Breast epithelium (tissue), 3 donors: ENCODE measurements at regions not wholly inside any gene's neighbourhood (a gene's known extent, or its start where the extent isn't known, plus 50 kb on each side); places are given as distances from the start of the nearest gene placed in this dataset.
"Not testable (repeated sequence)": the region's sequence is repeated elsewhere in the genome, so short reads cannot be mapped to it uniquely, and the experiment has no call there.

ENCODE experiments used
- POLR2A ChIP-seq: fragments of 450-650 bp; IDR thresholded peaks from one replicate; pipeline ENCODE4 v1.6.1; 2016; ENCODE audit warnings: antibody characterized with exemption, mild to moderate bottlenecking, moderate library complexity
- POLR2AphosphoS5 ChIP-seq, 3 donors: sonication (generic); formaldehyde crosslinking; IDR thresholded peaks; one replicate each; pipeline ENCODE4 v1.6.1; 2017; ENCODE audit warnings: antibody characterized with exemption in 3 of 3
- TF ChIP-seq, protein P1 (sequence below), 3 donors: fragments of 450-650 bp; IDR thresholded peaks; one replicate each; pipeline ENCODE4 v1.5.1; 2016 to 2017; ENCODE audit warnings: antibody characterized with exemption in 3 of 3, mild to moderate bottlenecking in 3 of 3, moderate library complexity in 3 of 3

DNA sequence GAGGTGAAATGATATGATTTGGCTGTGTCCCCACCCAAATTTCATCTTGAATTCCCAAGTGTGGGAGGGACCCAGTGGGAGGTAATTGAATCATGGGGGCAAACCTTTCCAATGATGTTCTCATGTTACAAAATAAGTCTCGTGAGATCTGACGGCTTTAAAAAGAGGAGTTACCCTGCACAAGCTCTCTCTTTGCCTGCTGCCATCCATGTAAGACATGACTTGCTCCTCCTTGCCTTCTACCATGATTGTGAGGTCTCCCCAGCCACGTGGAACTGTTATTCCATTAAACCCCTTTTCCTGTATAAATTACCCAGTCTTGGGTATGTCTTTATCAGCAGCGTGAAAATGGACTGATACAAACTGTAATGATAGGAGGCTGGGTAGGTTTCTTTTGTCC, 145.1 kb downstream of the AKR1D1 start:
- TF ChIP-seq POLR2AphosphoS5 (IDR thresholded peaks at IDR 0.05); POLR2A: not testable (repeated sequence)
- TF ChIP-seq, protein P1, sequence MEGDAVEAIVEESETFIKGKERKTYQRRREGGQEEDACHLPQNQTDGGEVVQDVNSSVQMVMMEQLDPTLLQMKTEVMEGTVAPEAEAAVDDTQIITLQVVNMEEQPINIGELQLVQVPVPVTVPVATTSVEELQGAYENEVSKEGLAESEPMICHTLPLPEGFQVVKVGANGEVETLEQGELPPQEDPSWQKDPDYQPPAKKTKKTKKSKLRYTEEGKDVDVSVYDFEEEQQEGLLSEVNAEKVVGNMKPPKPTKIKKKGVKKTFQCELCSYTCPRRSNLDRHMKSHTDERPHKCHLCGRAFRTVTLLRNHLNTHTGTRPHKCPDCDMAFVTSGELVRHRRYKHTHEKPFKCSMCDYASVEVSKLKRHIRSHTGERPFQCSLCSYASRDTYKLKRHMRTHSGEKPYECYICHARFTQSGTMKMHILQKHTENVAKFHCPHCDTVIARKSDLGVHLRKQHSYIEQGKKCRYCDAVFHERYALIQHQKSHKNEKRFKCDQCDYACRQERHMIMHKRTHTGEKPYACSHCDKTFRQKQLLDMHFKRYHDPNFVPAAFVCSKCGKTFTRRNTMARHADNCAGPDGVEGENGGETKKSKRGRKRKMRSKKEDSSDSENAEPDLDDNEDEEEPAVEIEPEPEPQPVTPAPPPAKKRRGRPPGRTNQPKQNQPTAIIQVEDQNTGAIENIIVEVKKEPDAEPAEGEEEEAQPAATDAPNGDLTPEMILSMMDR (IDR thresholded peaks at IDR 0.05): not testable (repeated sequence)
